ENCODE measurements at regions not wholly inside any gene's neighbourhood (a gene's known extent, or its start where the extent isn't known, plus 50 kb on each side); places are given as distances from the start of the nearest gene placed in this dataset.
A peak's percentile ranks its signal among the peaks of the same experiment; 100 is the strongest.

GRCh38 chr4:188971125-188971524, 831.9 kb downstream of the TRIML1 start:
- no peak for TF ChIP-seq EGR1 (IDR thresholded peaks at IDR 0.05; ENCODE audit: low read depth)
- no peak for TF ChIP-seq ZFX (IDR thresholded peaks at IDR 0.05)
- no peak for TF ChIP-seq TCF7L2 (IDR thresholded peaks at IDR 0.05; ENCODE audit: borderline replicate concordance, extremely low read depth, insufficient read depth, insufficient read length)
- TF ChIP-seq RAD21 (IDR thresholded peaks at IDR 0.05; ENCODE audit: low read depth), result peak; percentile 62
- no peak for TF ChIP-seq POLR2AphosphoS5 (IDR thresholded peaks at IDR 0.05; ENCODE audit: low read depth, low read length)
- TF ChIP-seq EZH2 (IDR thresholded peaks at IDR 0.05), result no peak
- TF ChIP-seq CBX3 (IDR thresholded peaks at IDR 0.05; ENCODE audit: low read depth), result no peak; the same call in 1 of the 2 replicates
- TF ChIP-seq FOSL1 (IDR thresholded peaks at IDR 0.05; ENCODE audit: low read depth), result no peak
- TF ChIP-seq CTCF (IDR thresholded peaks at IDR 0.05 in 2 of 3, conservative IDR thresholded peaks at IDR 0.05 in 1 of 3; ENCODE audit: borderline replicate concordance in 1 of 3, insufficient read depth in 1 of 3, low read depth in 2 of 3, low read length in 2 of 3), result peak; percentile 46 to 66 (median 50); a peak in 5 of 6 replicates
- TF ChIP-seq JUND (IDR thresholded peaks at IDR 0.05), result no peak
- BruUV-seq (replicated peaks), result no TSS peak
- Histone ChIP-seq H3K4me2 (ENCODE audit: low read length) (no peak overlapping the region), H3K4me3 (replicated peaks in 1 of 2; ENCODE audit: low read depth in 1 of 2, low read length in 2 of 2) (no peak overlapping the region), H3K27me3 (ENCODE audit: insufficient read depth, low read length) (no peaks in the 10 kb centered on the region), H2AFZ (ENCODE audit: low read depth, low read length, poor library complexity, severe bottlenecking) (peak overlapping the region; percentile 42), H3K9ac (ENCODE audit: low read length) (no peak overlapping the region), H3K9me2 (ENCODE audit: insufficient read depth) (no peaks in the 10 kb centered on the region), H3K36me3 (ENCODE audit: control insufficient read depth in 1 of 2, insufficient read depth in 2 of 2, low read length in 2 of 2) (no peaks in the 10 kb centered on the region), H3K27ac (ENCODE audit: low read depth, low read length) (no peak overlapping the region), H3K79me2 (ENCODE audit: insufficient read depth, low read length) (no peaks in the 10 kb centered on the region), H4K20me1 (ENCODE audit: insufficient read depth) (no peaks in the 10 kb centered on the region), H3K9me3 (ENCODE audit: control insufficient read depth in 1 of 2, insufficient read depth in 1 of 2, low read depth in 1 of 2, low read length in 2 of 2) (no peaks in the 10 kb centered on the region), H3K4me1 (ENCODE audit: control insufficient read depth in 1 of 2, insufficient read depth in 2 of 2, low read length in 2 of 2) (no peaks in the 10 kb centered on the region)
- CTCF ChIA-PET, result interaction anchor here (0.7 to 1.1 kb wide), 3 partner anchors 53 to 147 kb away, joined by 3 read pairs; no protein-coding TSS in a partner anchor
- intact Hi-C loops (cut with micrococcal nuclease), result loop anchor here (1.0 to 10.0 kb wide), 2 partner anchors 153 to 234 kb away; no protein-coding TSS in a partner anchor
- RAD21 ChIA-PET (ENCODE audit: low non-redundant PET in 1 of 2, low total read pairs in 2 of 2, uncharacterized antibody in 2 of 2, unreplicated experiment in 2 of 2), result interaction anchor here (0.6 kb wide), 2 partner anchors 57 to 119 kb away, joined by 3 read pairs; no protein-coding TSS in a partner anchor
- POLR2A ChIA-PET, result no interaction called here
- DNase-seq (ENCODE audit: low read depth, low spot score) (peak; percentile 13), ATAC-seq (peak; percentile 73)
